ENCODE measurements at regions not wholly inside any gene's neighbourhood (a gene's known extent, or its start where the extent isn't known, plus 50 kb on each side); places are given as distances from the start of the nearest gene placed in this dataset.

DNA sequence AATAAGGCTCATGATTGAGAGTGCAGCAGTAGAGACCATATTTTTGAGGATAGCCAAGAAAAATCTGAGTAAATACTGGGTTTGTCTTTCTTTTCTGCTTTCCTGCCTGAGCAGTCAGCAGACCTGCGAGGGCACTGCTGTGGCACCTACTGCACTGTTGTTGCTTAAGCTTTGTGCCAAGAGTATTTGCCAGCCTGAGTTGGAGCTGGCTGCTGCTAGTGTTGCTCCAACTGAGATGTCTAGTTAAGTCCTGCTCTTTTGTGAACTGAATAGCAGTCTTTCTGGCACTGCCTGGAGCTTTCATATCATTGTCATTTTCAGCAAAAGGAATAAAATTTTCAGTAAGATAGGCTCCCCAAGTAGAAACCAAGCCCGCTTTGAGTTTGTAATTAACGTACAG is 214.5 kb upstream of the P2RY1 start:
- TF ChIP-seq, protein P1, sequence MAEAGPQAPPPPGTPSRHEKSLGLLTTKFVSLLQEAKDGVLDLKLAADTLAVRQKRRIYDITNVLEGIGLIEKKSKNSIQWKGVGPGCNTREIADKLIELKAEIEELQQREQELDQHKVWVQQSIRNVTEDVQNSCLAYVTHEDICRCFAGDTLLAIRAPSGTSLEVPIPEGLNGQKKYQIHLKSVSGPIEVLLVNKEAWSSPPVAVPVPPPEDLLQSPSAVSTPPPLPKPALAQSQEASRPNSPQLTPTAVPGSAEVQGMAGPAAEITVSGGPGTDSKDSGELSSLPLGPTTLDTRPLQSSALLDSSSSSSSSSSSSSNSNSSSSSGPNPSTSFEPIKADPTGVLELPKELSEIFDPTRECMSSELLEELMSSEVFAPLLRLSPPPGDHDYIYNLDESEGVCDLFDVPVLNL (IDR thresholded peaks at IDR 0.05; ENCODE audit: low read depth, low read length): no peak
- no peak for TF ChIP-seq EZH2 (IDR thresholded peaks at IDR 0.05; ENCODE audit: borderline replicate concordance, control insufficient read depth, low read depth, low read length)
- TF ChIP-seq KDM1A (IDR thresholded peaks at IDR 0.05; ENCODE audit: borderline replicate concordance): no peak
- no peak for TF ChIP-seq EP300 (IDR thresholded peaks at IDR 0.05; ENCODE audit: borderline replicate concordance in 1 of 2, control insufficient read depth in 1 of 2, low read depth in 2 of 2, low read length in 2 of 2)
- TF ChIP-seq, protein P2, sequence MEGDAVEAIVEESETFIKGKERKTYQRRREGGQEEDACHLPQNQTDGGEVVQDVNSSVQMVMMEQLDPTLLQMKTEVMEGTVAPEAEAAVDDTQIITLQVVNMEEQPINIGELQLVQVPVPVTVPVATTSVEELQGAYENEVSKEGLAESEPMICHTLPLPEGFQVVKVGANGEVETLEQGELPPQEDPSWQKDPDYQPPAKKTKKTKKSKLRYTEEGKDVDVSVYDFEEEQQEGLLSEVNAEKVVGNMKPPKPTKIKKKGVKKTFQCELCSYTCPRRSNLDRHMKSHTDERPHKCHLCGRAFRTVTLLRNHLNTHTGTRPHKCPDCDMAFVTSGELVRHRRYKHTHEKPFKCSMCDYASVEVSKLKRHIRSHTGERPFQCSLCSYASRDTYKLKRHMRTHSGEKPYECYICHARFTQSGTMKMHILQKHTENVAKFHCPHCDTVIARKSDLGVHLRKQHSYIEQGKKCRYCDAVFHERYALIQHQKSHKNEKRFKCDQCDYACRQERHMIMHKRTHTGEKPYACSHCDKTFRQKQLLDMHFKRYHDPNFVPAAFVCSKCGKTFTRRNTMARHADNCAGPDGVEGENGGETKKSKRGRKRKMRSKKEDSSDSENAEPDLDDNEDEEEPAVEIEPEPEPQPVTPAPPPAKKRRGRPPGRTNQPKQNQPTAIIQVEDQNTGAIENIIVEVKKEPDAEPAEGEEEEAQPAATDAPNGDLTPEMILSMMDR (IDR thresholded peaks at IDR 0.05 in 2 of 3, conservative IDR thresholded peaks at IDR 0.05 in 1 of 3; ENCODE audit: control insufficient read depth in 2 of 3, extremely low read depth in 1 of 3, insufficient read depth in 1 of 3, low read depth in 3 of 3, low read length in 3 of 3): no peak
- no peak for TF ChIP-seq ZBTB4 (CRISPR knock-in tag; IDR thresholded peaks at IDR 0.05)
- TF ChIP-seq EED (IDR thresholded peaks at IDR 0.05; ENCODE audit: low read depth): no peak
- no peak for TF ChIP-seq POLR2A (IDR thresholded peaks at IDR 0.05; ENCODE audit: low read depth, low read length)
- no peak for TF ChIP-seq POLR2AphosphoS2 (IDR thresholded peaks at IDR 0.05; ENCODE audit: low read depth, low read length)
- TF ChIP-seq RFX5 (IDR thresholded peaks at IDR 0.05; ENCODE audit: low read depth, low read length): no peak
- no peak for TF ChIP-seq CREB1 (IDR thresholded peaks at IDR 0.05; ENCODE audit: low read depth)
- no peak for TF ChIP-seq NBN (IDR thresholded peaks at IDR 0.05)
- TF ChIP-seq TCF3 (IDR thresholded peaks at IDR 0.05; ENCODE audit: borderline replicate concordance, insufficient read depth, low read depth, low read length): no peak
- no peak for TF ChIP-seq RAD21 (IDR thresholded peaks at IDR 0.05; ENCODE audit: insufficient read depth, low read depth, low read length)
